HCEC 1CT (cell line): ENCODE measurements at regions not wholly inside any gene's neighbourhood (a gene's known extent, or its start where the extent isn't known, plus 50 kb on each side); places are given as distances from the start of the nearest gene placed in this dataset.
A peak's percentile ranks its signal among the peaks of the same experiment; 100 is the strongest.

Source experiments
- DNase-seq: peaks from one replicate; pipeline ENCODE4 v3.0.0-alpha.2; 2017

- no peak for DNase-seq
Observed at GRCh38 chr17:56648321-56648720, 54.8 kb downstream of the NOG start.

GRCh38 chr17:56648806-56649205 lies 55.3 kb downstream of the NOG start:
- no peak for DNase-seq

GRCh38 chr17:56652628-56653027 lies 59.1 kb downstream of the NOG start:
- DNase-seq: peak; percentile 17

GRCh38 chr17:56653877-56654276 lies 60.4 kb downstream of the NOG start:
- DNase-seq: peak; percentile 74

GRCh38 chr17:56656701-56657327 lies 63.3 kb downstream of the NOG start:
- DNase-seq: no peak

GRCh38 chr17:56658648-56659047 lies 65.1 kb downstream of the NOG start:
- DNase-seq: no peak

- DNase-seq: no peak
Observed at GRCh38 chr17:56659622-56660021, 66.1 kb downstream of the NOG start.

GRCh38 chr17:56661906-56662305 lies 68.4 kb downstream of the NOG start:
- peak; percentile 9 for DNase-seq

- no peak for DNase-seq
Observed at GRCh38 chr17:56665864-56666263, 72.4 kb downstream of the NOG start.

- no peak for DNase-seq
Observed at GRCh38 chr17:56667925-56668458, 74.5 kb downstream of the NOG start.

GRCh38 chr17:56672195-56672594 lies 78.7 kb downstream of the NOG start:
- no peak for DNase-seq

- DNase-seq: no peak
Observed at GRCh38 chr17:56674401-56674925, 81.0 kb downstream of the NOG start.

- DNase-seq: no peak
Observed at GRCh38 chr17:56675876-56676660, 82.6 kb downstream of the NOG start.

GRCh38 chr17:56676810-56677209 lies 83.3 kb downstream of the NOG start:
- DNase-seq: peak; percentile 27

GRCh38 chr17:56678249-56679114 lies 85.0 kb downstream of the NOG start:
- no peak for DNase-seq

- DNase-seq: peak; percentile 51
Observed at GRCh38 chr17:56679115-56679776, 85.7 kb downstream of the NOG start.

- DNase-seq: no peak
Observed at GRCh38 chr17:56679777-56680422, 86.4 kb downstream of the NOG start.

GRCh38 chr17:56680676-56681075 lies 87.2 kb downstream of the NOG start:
- peak; percentile 30 for DNase-seq

- peak; percentile 92 for DNase-seq
Observed at GRCh38 chr17:56681561-56682266, 88.2 kb downstream of the NOG start.

GRCh38 chr17:56688151-56688550 lies 94.7 kb downstream of the NOG start:
- DNase-seq: no peak
